Pons (tissue), 1 donor: ENCODE measurements at regions not wholly inside any gene's neighbourhood (a gene's known extent, or its start where the extent isn't known, plus 50 kb on each side); places are given as distances from the start of the nearest gene placed in this dataset.
"Not testable (repeated sequence)": the region's sequence is repeated elsewhere in the genome, so short reads cannot be mapped to it uniquely, and the experiment has no call there.

Source experiments
- DNase-seq: peaks from one replicate; pipeline ENCODE4 v3.0.0-alpha.2; 2016; ENCODE audit warnings: low spot score

DNA sequence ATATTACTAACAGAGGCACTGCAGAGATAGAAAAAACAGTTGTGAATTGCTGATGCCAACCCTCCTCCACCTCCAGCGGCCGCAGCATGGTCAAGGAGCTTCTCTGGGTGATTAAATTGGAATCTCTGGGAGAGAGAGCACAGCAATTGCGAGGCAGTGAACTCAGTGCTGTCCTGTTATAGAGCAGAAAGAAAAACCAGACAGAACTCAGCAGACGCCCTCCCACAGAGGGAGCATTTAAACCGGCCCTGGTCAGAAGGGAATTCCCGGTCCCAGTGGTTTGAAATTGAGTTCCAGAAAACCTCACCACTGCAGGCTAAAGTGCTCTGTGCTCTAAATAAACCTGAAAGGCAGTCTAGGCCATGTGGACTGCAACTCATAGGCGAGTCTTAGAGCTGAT, 175.4 kb downstream of the SQOR start:
- no peak for DNase-seq

GRCh38 chr15:45812200-45812599, 177.4 kb downstream of the SQOR start:
- no peak for DNase-seq

- DNase-seq: not testable (repeated sequence)
Measured at GRCh38 chr15:45817578-45817977, 182.7 kb downstream of the SQOR start.

GRCh38 chr15:45821390-45821789, 186.6 kb downstream of the SQOR start:
- no peak for DNase-seq

- DNase-seq: not testable (repeated sequence)
Measured at GRCh38 chr15:45822968-45823367, 188.1 kb downstream of the SQOR start.

GRCh38 chr15:45827275-45827674, 192.4 kb downstream of the SQOR start:
- no peak for DNase-seq

DNA sequence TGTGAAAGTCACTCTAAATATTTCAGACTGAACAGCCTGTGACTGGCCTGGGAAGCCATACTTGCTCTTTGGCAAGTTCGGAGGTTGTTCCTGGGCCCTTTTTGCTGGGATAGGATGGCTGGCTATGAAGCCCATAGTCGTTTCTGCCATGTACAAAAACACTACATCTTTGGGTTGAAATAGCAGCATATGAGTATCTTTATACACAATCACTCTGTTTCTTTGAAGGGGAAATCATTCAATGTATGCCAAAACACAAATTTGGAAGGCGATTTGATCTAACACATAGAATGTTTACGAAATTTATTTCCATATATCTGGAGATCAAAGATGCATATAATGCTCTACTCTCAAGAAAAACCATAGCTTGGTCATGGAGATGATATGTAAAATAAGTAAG, 192.9 kb downstream of the SQOR start:
- DNase-seq: no peak

DNA sequence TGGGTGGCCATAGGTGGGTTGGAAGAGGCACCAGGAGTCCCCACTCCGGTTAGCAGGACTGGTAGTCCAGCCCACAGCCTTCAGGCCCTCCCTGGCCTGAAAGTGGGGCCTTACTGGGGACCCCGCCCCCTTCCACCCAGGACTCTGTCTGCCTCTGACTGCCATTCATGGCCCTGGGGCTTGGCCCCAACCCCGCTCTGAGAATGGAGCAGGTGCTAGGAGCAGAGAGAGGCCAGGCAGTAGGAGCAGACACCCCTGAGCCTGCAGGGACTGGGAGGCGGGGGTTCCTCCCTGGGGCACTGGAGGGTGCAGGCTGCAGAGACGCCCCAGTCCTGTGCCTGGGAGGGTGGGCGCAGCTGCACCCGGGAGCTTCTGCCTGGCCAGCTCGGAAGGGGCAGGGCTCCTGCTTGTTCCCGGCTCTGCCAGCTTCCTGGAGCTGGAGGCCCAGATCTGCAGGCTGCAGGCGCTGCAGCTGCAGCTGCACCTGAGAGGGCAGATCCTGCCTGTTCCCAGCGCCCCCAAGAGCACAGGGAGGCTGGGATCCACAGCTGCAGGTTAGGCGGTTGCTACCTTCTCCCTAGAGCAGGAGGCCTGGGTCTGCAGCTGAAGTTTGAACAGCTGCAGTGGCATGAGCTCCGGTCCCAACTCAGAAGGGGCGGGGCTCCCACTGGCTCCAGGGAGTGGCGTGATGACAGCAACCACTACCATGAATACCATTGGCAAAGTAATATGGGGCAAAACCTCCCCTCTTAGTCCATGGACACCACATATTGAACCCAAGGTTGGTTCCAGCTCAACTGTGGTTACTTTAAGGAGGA, 194.7 kb downstream of the SQOR start:
- DNase-seq: no peak

DNA sequence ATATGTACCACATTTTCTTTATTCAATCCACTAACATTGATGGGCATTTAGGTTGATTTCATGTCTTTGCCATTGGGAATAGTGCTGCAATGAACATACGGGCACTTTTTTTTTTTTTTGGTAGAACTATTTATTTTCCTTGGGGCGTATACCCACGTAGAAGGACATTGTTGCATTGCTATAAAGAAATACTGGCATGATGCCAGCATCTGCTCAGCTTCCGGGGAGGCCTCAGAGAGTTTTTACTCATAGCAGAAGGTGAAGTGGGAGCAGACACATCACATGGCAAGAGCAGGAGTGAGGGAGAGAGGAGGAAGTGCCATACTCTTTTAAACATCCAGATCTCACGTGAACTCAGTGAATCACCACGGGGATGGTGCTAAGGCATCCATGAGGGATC, 197.0 kb downstream of the SQOR start:
- DNase-seq: no peak

DNA sequence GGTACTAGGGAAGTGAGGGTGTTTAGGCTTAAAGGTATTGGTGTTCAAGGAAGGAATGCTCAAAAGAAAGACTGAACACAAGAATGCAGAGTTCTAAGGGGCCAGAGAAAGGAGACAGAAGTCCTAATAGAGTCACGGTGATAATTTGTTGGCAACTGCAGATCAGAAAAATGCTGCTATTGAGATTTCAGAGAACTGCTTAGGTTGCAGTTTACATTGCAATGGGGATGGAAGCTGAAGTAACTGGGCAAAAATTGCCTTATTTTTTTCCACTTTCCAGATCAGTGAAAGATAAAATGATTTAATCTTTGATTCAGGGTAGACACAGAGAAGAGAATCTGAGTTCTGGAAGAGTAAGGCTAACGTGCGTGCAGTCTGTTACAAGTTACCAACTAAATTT, 199.8 kb downstream of the SQOR start:
- DNase-seq: no peak

DNA sequence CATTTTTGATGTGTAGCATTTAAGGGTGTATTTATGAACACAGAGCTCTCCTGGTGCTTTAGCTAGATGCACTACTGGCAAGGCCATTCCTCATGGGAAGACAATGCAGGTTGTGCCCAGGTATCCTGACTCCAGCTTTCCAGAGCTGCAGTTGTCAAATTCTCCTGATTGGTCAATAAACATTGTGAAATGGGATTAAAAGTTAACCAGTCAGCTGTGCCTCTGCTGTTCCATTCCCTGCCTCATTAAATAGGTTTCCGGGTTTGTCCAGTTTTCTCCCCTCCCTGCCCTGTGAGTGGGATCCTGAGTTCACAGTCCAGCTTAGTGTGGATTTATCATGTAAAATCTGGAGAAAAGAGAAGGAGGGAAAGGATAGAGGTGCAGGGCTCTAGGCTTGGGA, 207.3 kb downstream of the SQOR start:
- DNase-seq: no peak

DNA sequence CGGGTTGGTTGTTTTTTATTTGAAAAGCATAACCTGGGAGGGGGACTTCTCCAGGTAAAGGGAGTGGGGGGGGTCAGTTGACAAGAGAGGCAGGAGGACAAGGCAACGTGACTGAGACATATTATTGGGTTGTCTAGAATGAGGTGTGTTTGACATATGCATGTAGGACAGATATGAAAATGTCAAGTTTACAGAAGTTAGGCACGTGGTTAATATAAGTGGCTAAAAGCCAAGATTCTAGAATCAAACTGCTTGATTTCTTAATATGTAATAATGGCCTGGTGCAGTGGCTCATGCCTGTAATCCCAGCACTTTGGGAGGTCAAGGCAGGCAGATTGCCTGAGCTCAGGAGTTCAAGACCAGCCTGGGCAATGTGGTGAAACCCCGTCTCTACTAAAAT, 212.8 kb downstream of the SQOR start:
- no peak for DNase-seq

GRCh38 chr15:45849136-45849535, 214.3 kb downstream of the SQOR start:
- DNase-seq: no peak

GRCh38 chr15:45854455-45855202, 219.8 kb downstream of the SQOR start:
- no peak for DNase-seq

GRCh38 chr15:45855210-45855906, 220.5 kb downstream of the SQOR start:
- DNase-seq: no peak

GRCh38 chr15:45855907-45856579, 221.2 kb downstream of the SQOR start:
- DNase-seq: no peak

DNA sequence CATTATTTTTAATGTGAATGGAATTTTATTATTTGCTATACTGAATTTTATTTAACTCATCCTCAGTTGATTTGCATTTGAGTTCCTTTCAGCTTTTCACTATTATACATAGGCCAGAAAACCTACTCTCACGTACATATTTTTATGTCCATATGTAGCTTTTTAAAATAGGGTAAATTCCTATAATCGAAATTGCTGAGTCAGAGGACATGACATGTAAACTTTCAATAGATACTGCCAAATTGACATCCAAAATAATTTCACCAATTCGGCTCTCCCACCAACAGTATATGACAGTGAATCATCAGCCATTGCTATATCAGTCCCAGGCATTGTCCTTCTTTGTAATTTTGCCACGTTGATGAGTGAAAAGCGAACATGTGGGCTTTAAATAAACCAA, 222.5 kb downstream of the SQOR start:
- no peak for DNase-seq

DNA sequence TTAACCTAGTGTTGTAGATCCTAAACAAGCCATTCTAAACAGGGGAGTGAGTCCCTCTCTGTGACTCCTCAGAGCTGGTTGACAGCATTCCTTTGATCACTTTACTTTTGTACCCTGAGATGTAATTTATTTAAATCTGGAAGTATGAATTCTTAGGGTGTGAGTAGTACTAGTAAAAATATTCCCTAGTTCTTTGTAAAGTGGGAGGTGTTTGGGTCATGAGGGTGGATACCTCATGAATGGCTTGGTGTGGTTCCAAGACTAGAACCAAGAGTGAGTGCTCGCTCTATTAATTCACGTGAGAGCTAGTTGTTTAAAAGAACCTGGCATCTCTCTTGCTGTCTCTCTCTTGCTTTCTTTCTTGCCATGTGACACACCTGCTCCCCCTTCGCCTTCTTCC, 223.7 kb downstream of the SQOR start:
- DNase-seq: no peak

- DNase-seq: no peak
Measured at GRCh38 chr15:45862034-45862433, 227.2 kb downstream of the SQOR start.

GRCh38 chr15:45863881-45864580, 229.2 kb downstream of the SQOR start:
- no peak for DNase-seq

- no peak for DNase-seq
Measured at GRCh38 chr15:45866616-45867015, 231.8 kb downstream of the SQOR start.

GRCh38 chr15:45867281-45867680, 232.5 kb downstream of the SQOR start:
- no peak for DNase-seq
